Stomach (tissue), 8 donors: ENCODE measurements at regions not wholly inside any gene's neighbourhood (a gene's known extent, or its start where the extent isn't known, plus 50 kb on each side); places are given as distances from the start of the nearest gene placed in this dataset.
"Not testable (repeated sequence)": the region's sequence is repeated elsewhere in the genome, so short reads cannot be mapped to it uniquely, and the experiment has no call there.

Experiments used
- DNase-seq, 2 donors: peaks; one replicate each; pipeline versions ENCODE4 v3.0.0 to v3.0.0-alpha.2; 2013 to 2019
- H3K27ac ChIP-seq, 5 donors: fragments of 200-600 bp in 4 of 5; sonication (generic) in 4 of 5; one replicate each; pipeline ENCODE4 v1.5.1; 2013 to 2019; ENCODE audit warnings: mild to moderate bottlenecking in 1 of 5, moderate library complexity in 1 of 5
- H3K27me3 ChIP-seq, 3 donors: fragments of 200-600 bp; sonication (generic); one replicate each; pipeline ENCODE4 v1.5.1; 2017 to 2019; ENCODE audit warnings: mixed run types in 1 of 3
- H3K36me3 ChIP-seq, 4 donors: fragments of 200-600 bp; sonication (generic); 1 replicate in 3 of 4; 2 replicates in 1 of 4; pipeline ENCODE4 v1.5.1; 2016 to 2019
- H3K4me1 ChIP-seq, 4 donors: fragments of 200-600 bp; sonication (generic); one replicate each; pipeline ENCODE4 v1.5.1; 2016 to 2019
- H3K4me3 ChIP-seq, 4 donors: fragments of 200-600 bp; sonication (generic) in 3 of 4; one replicate each; pipeline ENCODE4 v1.5.1; 2016 to 2019; ENCODE audit warnings: mild to moderate bottlenecking in 1 of 4
- H3K9me3 ChIP-seq, 4 donors: fragments of 200-600 bp; sonication (generic); one replicate each; pipeline ENCODE4 v1.5.1; 2016 to 2019
- POLR2AphosphoS5 ChIP-seq, 3 donors: sonication (generic); formaldehyde crosslinking; IDR thresholded peaks; one replicate each; pipeline ENCODE4 v1.6.1; 2016; ENCODE audit warnings: antibody characterized with exemption in 3 of 3
- WGBS, 5 donors: extraction: QIAGEN DNeasy Blood & Tissue Kit in 3 of 5; methylation state at CpG; one replicate each; pipeline versions ENCODE4 v1.1.5 to v1.1.7; 2013 to 2018; 5-methylcytosine and 5-hydroxymethylcytosine counted together
- intact Hi-C: fragments of 100-400 bp; cut with DNase I; formaldehyde crosslinking; loops from one replicate; pipeline ENCODE4 v1.15.1; 2023; ENCODE audit warnings: low total_unique reads
- donor health status: healthy with polysubstance abuse.
- donor health status: Bipolar disorder and iron deficiency.
- donor health status: healthy.

DNA sequence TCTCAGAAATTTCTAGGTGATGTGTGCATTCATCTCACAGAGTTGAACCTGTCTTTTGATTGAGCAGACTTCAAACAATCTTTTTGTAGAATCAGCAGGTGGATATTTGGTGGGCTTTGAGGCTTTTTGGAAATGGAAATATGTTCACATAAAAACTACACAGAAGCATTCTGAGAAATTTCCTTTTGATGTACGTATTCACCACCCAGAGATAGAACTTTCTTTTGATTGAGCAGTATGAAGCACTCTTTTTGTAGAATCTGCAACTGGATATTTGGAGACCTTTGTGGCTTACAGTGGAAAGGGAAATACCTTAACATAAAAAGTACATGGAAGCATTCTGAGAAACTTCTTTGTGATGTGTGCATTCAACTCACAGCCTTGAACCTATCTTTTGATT lies 3515.0 kb downstream of the GOLGA6L6 start:
- no peaks in the 10 kb centered on the region for H3K27me3 ChIP-seq
- no peak for TF ChIP-seq POLR2AphosphoS5 (IDR thresholded peaks at IDR 0.05)
- H3K4me1 ChIP-seq: no peaks in the 10 kb centered on the region
- peaks cover 0 to 82% (median 36%) of the 10 kb centered on the region in 4 donors for H3K9me3 ChIP-seq
- intact Hi-C loops: no loop called here
- H3K27ac ChIP-seq: no peak overlapping the region
- 12 to 39% (median 31%) methylated on average over 1 of the region's 1 CpG for WGBS, 5 donors
- H3K36me3 ChIP-seq: no peaks in the 10 kb centered on the region
- DNase-seq: no peak
- no peak overlapping the region for H3K4me3 ChIP-seq

GRCh38 chr15:17022040-17022439 lies 3519.6 kb downstream of the GOLGA6L6 start:
- peaks cover 0 to 76% (median 33%) of the 10 kb centered on the region in 4 donors for H3K9me3 ChIP-seq
- intact Hi-C loops, DNase-seq, H3K27ac ChIP-seq, H3K27me3 ChIP-seq, H3K4me3 ChIP-seq, H3K4me1 ChIP-seq, H3K36me3 ChIP-seq: not testable (repeated sequence)
- 59 to 79% (median 67%) methylated on average over 4 of the region's 4 CpGs for WGBS, 5 donors
